ENCODE measurements at regions not wholly inside any gene's neighbourhood (a gene's known extent, or its start where the extent isn't known, plus 50 kb on each side); places are given as distances from the start of the nearest gene placed in this dataset.
"Not testable (repeated sequence)": the region's sequence is repeated elsewhere in the genome, so short reads cannot be mapped to it uniquely, and the experiment has no call there.

- DNase-seq (ENCODE audit: low read depth in 4 of 4, low spot score in 3 of 4) = no peak
Observed at GRCh38 chr21:13827201-13827600, 217.6 kb downstream of the POTED start.

DNA sequence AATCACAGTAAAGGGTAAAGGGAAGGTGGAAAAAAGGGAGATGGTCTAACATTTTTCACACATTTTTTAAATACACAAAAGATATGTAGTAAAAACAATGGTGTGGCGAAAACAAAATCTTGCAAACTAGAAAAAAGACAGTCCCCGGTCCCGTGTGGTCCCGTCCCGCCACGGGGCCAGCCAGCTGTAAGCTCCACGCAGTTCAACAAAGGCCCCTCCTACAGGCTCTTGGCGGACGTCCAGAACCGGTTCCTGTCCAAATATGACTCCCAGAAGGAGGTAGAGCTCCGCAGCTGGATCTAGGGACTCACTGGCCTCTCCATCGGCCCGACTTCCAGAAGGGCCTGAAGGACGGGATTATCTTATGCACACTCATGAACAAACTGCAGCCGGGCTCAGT, 216.9 kb downstream of the POTED start:
- not testable (repeated sequence) for DNase-seq (ENCODE audit: low read depth in 4 of 4, low spot score in 3 of 4)

DNA sequence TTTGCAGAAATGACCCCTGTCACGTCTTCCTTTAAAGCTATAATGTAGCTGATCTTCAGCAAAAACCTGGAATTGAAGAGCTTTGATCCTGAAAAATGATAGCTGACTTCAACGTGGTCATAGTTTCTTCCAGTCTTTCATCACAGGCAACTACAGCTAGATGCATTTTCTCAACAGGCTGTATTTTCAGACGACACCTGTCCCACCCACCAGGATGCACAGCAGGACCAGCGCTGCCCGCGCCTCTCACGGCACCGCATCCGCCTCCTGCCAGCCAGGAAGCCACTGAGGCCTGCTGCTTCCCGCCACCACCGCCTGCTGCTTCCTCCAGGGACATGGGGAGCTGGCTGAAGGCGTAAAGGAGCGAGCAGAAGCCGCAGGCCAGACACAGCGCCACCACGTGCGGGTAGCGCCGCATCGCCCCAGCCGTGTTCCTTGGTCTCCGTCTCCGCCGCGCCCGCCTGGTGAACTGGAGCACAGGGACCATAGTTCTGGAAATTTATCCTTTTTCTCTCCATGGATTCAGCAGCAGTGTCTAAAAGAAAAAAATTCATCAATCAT, 215.7 kb downstream of the POTED start:
- DNase-seq (ENCODE audit: low read depth in 4 of 4, low spot score in 3 of 4) = not testable (repeated sequence)

DNA sequence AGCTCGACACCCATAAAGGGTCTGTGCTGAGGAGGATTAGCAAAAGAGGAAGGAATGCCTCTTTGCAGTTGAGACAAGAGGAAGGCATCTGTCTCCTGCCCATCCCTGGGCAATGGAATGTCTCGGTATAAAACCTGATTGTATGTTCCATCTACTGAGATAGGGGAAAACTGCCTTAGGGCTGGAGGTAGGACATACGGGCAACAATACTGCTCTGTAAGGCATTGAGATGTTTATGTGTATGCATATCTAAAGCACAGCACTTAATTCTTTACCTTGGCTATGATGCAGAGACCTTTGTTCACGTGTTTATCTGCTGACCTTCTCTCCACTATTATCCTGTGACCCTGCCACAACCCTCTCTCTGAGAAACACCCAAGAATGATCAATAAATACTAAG, 210.7 kb downstream of the POTED start:
- DNase-seq (ENCODE audit: low read depth in 4 of 4, low spot score in 3 of 4) = not testable (repeated sequence)

DNA sequence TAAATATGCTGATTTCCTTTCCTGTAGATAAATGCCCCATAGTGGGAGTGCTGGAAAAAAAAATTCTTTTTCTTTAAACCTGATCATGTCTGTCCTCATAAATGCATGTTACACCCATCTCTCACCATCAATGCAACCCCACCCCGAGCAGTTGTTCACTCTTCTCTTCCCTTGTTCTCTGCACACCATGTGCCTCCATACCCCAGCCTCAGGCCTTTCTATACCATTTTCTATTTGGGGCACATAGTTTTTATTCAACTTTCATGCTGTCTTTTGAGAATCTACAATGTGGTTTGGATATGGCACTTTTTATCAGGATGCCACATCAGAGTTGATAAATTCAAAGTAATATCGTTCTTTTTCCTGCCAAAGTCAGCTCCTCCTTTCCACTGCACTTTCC, 202.6 kb downstream of the POTED start:
- DNase-seq (ENCODE audit: low read depth in 4 of 4, low spot score in 3 of 4) = not testable (repeated sequence)

- not testable (repeated sequence) for DNase-seq (ENCODE audit: low read depth in 4 of 4, low spot score in 3 of 4)
Observed at GRCh38 chr21:13810559-13810958, 201.0 kb downstream of the POTED start.

DNA sequence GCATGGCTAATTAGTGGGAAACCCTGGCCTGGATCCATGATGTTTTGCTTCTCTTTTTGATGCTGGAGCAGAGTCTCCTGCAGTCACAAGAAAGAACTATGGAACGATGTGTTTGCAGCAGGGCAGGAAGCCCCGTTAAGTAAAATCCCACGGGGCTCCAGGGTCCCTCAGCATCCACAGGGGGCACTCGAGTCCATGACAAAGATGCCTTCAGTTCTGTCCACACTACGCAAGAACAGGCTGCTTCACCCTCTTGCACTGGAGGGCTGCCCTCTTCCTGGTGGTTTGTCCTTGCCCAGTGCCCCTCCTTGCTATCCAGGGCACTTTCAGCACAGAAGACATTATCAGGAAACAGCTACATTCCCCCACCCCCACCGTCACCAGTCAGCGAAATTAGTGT, 196.9 kb downstream of the POTED start:
- not testable (repeated sequence) for DNase-seq (ENCODE audit: low read depth in 4 of 4, low spot score in 3 of 4)

DNA sequence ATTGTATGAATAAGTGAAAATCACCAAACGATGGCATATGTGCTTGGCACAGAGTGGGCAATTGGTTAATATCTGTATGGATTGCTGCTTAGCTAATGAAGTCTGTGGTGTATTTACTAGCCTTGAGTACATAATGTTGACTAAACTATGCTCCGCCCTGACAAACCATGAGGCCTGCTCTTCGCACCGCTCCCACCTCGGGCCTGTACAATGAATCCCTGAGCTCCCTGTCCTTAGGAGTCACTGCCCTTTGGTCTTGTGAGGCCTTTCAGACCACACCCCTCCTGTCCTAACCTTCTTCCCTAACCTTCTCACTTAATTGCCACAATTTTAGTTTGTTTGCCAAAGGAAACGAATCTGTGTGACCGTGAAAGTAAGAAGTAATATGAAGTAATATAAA, 193.2 kb downstream of the POTED start:
- DNase-seq (ENCODE audit: low read depth in 4 of 4, low spot score in 3 of 4) = not testable (repeated sequence)

All from left renal pelvis (tissue), 4 donors.